ENCODE measurements at regions not wholly inside any gene's neighbourhood (a gene's known extent, or its start where the extent isn't known, plus 50 kb on each side); places are given as distances from the start of the nearest gene placed in this dataset.

GRCh38 chr10:107826171-107826570 lies 661.7 kb upstream of the SORCS1 start:
- Histone ChIP-seq H3K27me3 (ENCODE audit: control insufficient read depth, insufficient read depth, low read length) (no peaks in the 10 kb centered on the region), H3K4me3 (ENCODE audit: low read depth, low read length) (no peak overlapping the region), H3K9ac (ENCODE audit: low read depth, low read length) (no peak overlapping the region), H3K9me3 (ENCODE audit: control insufficient read depth, insufficient read depth, low read length) (no peaks in the 10 kb centered on the region), H3K4me1 (ENCODE audit: control insufficient read depth, insufficient read depth, low read length) (no peaks in the 10 kb centered on the region), H3K36me3 (ENCODE audit: control insufficient read depth, insufficient read depth, low read length) (no peaks in the 10 kb centered on the region)

- Histone ChIP-seq H3K9ac (ENCODE audit: low read depth, low read length) (no peak overlapping the region), H3K4me3 (ENCODE audit: low read depth, low read length) (no peak overlapping the region)
Observed at GRCh38 chr10:107814865-107815487, 650.5 kb upstream of the SORCS1 start.

DNA sequence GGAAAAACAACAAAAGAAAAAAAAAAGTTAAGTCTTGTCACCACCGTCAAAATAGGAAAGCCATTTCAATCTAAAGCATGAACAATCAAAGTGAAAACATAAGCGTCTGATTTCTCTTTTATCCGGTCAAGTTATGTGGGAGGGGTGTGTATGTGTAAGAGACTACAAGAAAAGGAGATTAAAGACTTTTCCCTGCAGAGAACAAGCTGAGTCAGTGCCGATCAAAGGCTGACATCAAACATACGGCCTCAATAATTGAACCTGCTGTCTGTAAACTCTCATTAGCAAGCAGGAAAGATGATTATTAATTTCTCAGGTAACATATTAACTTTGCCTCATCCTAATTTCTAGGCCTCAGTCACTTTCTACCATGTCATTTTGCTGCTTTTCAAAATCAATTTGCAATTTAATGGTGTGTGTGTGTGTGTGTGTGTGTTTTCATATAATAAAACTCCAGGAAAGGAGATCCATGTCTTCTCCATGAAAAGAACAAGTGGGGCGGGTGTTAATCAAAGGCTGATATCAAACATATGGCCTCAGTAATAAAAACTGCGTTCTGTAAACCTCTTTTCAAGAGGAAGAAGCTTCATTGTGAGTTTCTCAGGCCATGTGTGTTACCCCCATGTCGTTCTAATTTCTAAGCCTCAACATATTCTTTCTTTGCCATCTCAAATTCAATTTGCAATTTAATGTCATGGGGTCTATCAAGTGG lies 649.1 kb upstream of the SORCS1 start:
- Histone ChIP-seq H3K36me3 (ENCODE audit: control insufficient read depth, insufficient read depth, low read length) (no peaks in the 10 kb centered on the region), H3K27me3 (ENCODE audit: control insufficient read depth, insufficient read depth, low read length) (no peaks in the 10 kb centered on the region), H3K4me3 (ENCODE audit: low read depth, low read length) (no peak overlapping the region), H3K4me1 (ENCODE audit: control insufficient read depth, insufficient read depth, low read length) (no peaks in the 10 kb centered on the region), H3K9ac (ENCODE audit: low read depth, low read length) (no peak overlapping the region), H3K9me3 (ENCODE audit: control insufficient read depth, insufficient read depth, low read length) (no peaks in the 10 kb centered on the region)

More at GRCh38 chr10:107814865-107815487, 650.5 kb upstream of the SORCS1 start:
- H3K9me3 ChIP-seq (ENCODE audit: control insufficient read depth, insufficient read depth, low read length) = no peaks in the 10 kb centered on the region
- no peaks in the 10 kb centered on the region for H3K36me3 ChIP-seq (ENCODE audit: control insufficient read depth, insufficient read depth, low read length)
- no peaks in the 10 kb centered on the region for H3K4me1 ChIP-seq (ENCODE audit: control insufficient read depth, insufficient read depth, low read length)
- no peaks in the 10 kb centered on the region for H3K27me3 ChIP-seq (ENCODE audit: control insufficient read depth, insufficient read depth, low read length)

DNA sequence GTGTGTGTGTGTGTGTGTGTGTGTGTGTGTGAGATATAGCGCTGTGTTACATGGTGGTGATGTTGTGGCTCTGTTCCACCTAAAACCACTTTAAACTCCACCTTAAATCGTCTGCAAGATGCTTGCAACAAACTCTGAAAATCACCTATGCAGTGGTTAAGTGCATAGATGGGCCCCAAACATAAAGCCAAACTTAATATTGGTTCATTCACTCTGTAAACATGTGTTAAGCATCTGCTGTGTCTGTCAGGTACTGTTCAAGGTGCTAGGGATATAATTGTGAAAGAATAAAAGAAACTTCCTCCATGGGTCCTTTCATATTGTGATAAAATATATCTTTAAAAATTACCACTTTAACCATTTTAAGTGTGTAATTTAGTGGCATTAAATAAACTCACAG lies 645.4 kb upstream of the SORCS1 start:
- Histone ChIP-seq H3K4me1 (ENCODE audit: control insufficient read depth, insufficient read depth, low read length) (no peaks in the 10 kb centered on the region), H3K9ac (ENCODE audit: low read depth, low read length) (no peak overlapping the region), H3K9me3 (ENCODE audit: control insufficient read depth, insufficient read depth, low read length) (no peaks in the 10 kb centered on the region), H3K4me3 (ENCODE audit: low read depth, low read length) (no peak overlapping the region), H3K36me3 (ENCODE audit: control insufficient read depth, insufficient read depth, low read length) (no peaks in the 10 kb centered on the region), H3K27me3 (ENCODE audit: control insufficient read depth, insufficient read depth, low read length) (no peaks in the 10 kb centered on the region)

GRCh38 chr10:107807836-107808235 lies 643.3 kb upstream of the SORCS1 start:
- H3K9me3 ChIP-seq (ENCODE audit: control insufficient read depth, insufficient read depth, low read length) = no peaks in the 10 kb centered on the region
- no peaks in the 10 kb centered on the region for H3K27me3 ChIP-seq (ENCODE audit: control insufficient read depth, insufficient read depth, low read length)
- H3K4me3 ChIP-seq (ENCODE audit: low read depth, low read length) = no peak overlapping the region
- H3K9ac ChIP-seq (ENCODE audit: low read depth, low read length) = no peak overlapping the region
- no peaks in the 10 kb centered on the region for H3K36me3 ChIP-seq (ENCODE audit: control insufficient read depth, insufficient read depth, low read length)
- H3K4me1 ChIP-seq (ENCODE audit: control insufficient read depth, insufficient read depth, low read length) = no peaks in the 10 kb centered on the region

GRCh38 chr10:107806026-107806425 lies 641.5 kb upstream of the SORCS1 start:
- Histone ChIP-seq H3K9ac (ENCODE audit: low read depth, low read length) (no peak overlapping the region), H3K9me3 (ENCODE audit: control insufficient read depth, insufficient read depth, low read length) (no peaks in the 10 kb centered on the region), H3K4me3 (ENCODE audit: low read depth, low read length) (no peak overlapping the region), H3K27me3 (ENCODE audit: control insufficient read depth, insufficient read depth, low read length) (no peaks in the 10 kb centered on the region), H3K4me1 (ENCODE audit: control insufficient read depth, insufficient read depth, low read length) (no peaks in the 10 kb centered on the region), H3K36me3 (ENCODE audit: control insufficient read depth, insufficient read depth, low read length) (no peaks in the 10 kb centered on the region)

DNA sequence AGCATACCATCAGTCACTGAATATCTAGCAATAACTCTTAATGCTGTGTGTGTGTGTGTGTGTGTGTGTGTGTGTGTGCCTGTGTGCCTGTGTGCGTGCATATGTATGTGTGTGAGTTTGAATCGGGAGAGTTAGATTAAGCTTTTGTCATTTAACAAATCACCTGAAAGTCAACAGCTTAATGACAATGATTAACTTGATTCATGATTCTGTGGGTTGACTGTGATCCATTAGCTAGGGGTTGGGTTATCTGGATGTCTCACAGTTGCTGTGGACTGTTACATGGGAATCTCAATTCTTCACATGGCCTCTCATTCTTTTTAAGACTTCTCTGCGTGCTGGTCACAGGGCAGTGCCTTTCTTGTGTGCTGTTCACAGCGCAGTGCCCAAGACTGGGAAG lies 639.0 kb upstream of the SORCS1 start:
- no peaks in the 10 kb centered on the region for H3K9me3 ChIP-seq (ENCODE audit: control insufficient read depth, insufficient read depth, low read length)

GRCh38 chr10:107800061-107800460 lies 635.6 kb upstream of the SORCS1 start:
- Histone ChIP-seq H3K27me3 (ENCODE audit: control insufficient read depth, insufficient read depth, low read length) (no peaks in the 10 kb centered on the region), H3K4me3 (ENCODE audit: low read depth, low read length) (no peak overlapping the region), H3K36me3 (ENCODE audit: control insufficient read depth, insufficient read depth, low read length) (no peaks in the 10 kb centered on the region), H3K9me3 (ENCODE audit: control insufficient read depth, insufficient read depth, low read length) (no peaks in the 10 kb centered on the region), H3K4me1 (ENCODE audit: control insufficient read depth, insufficient read depth, low read length) (no peaks in the 10 kb centered on the region), H3K9ac (ENCODE audit: low read depth, low read length) (no peak overlapping the region)

More for the DNA sequence above, 639.0 kb upstream of the SORCS1 start:
- no peaks in the 10 kb centered on the region for H3K36me3 ChIP-seq (ENCODE audit: control insufficient read depth, insufficient read depth, low read length)
- no peak overlapping the region for H3K4me3 ChIP-seq (ENCODE audit: low read depth, low read length)
- no peaks in the 10 kb centered on the region for H3K27me3 ChIP-seq (ENCODE audit: control insufficient read depth, insufficient read depth, low read length)
- H3K4me1 ChIP-seq (ENCODE audit: control insufficient read depth, insufficient read depth, low read length) = no peaks in the 10 kb centered on the region
- no peak overlapping the region for H3K9ac ChIP-seq (ENCODE audit: low read depth, low read length)

DNA sequence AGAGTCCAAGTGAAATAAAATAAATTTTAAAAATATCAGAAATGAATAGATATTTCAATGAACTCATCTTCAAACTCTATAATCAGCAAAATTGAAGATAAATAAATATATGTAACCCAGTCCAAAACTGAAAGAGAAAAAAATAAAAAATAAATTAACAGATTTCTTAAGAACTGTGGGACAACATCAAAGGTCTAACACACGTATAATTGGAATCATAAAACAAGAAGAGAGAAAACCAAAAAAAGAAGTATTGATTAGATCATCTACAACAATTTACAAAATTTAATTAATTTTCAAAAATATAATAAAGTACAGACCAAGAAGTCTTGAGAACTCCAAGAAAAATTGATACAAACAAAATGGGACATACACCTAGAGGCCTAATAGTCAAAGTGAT lies 625.8 kb upstream of the SORCS1 start:
- Histone ChIP-seq H3K4me3 (ENCODE audit: low read depth, low read length) (no peak overlapping the region), H3K9me3 (ENCODE audit: control insufficient read depth, insufficient read depth, low read length) (no peaks in the 10 kb centered on the region), H3K36me3 (ENCODE audit: control insufficient read depth, insufficient read depth, low read length) (no peaks in the 10 kb centered on the region), H3K27me3 (ENCODE audit: control insufficient read depth, insufficient read depth, low read length) (no peaks in the 10 kb centered on the region), H3K9ac (ENCODE audit: low read depth, low read length) (no peak overlapping the region), H3K4me1 (ENCODE audit: control insufficient read depth, insufficient read depth, low read length) (no peaks in the 10 kb centered on the region)

- Histone ChIP-seq H3K27me3 (ENCODE audit: control insufficient read depth, insufficient read depth, low read length) (no peaks in the 10 kb centered on the region), H3K9me3 (ENCODE audit: control insufficient read depth, insufficient read depth, low read length) (no peaks in the 10 kb centered on the region), H3K4me3 (ENCODE audit: low read depth, low read length) (no peak overlapping the region), H3K4me1 (ENCODE audit: control insufficient read depth, insufficient read depth, low read length) (no peaks in the 10 kb centered on the region), H3K9ac (ENCODE audit: low read depth, low read length) (no peak overlapping the region), H3K36me3 (ENCODE audit: control insufficient read depth, insufficient read depth, low read length) (no peaks in the 10 kb centered on the region)
Observed at GRCh38 chr10:107771066-107771465, 606.6 kb upstream of the SORCS1 start.

- H3K9ac ChIP-seq (ENCODE audit: low read depth, low read length) = no peak overlapping the region
- no peaks in the 10 kb centered on the region for H3K9me3 ChIP-seq (ENCODE audit: control insufficient read depth, insufficient read depth, low read length)
- no peaks in the 10 kb centered on the region for H3K4me1 ChIP-seq (ENCODE audit: control insufficient read depth, insufficient read depth, low read length)
- H3K4me3 ChIP-seq (ENCODE audit: low read depth, low read length) = no peak overlapping the region
- H3K36me3 ChIP-seq (ENCODE audit: control insufficient read depth, insufficient read depth, low read length) = no peaks in the 10 kb centered on the region
- no peaks in the 10 kb centered on the region for H3K27me3 ChIP-seq (ENCODE audit: control insufficient read depth, insufficient read depth, low read length)
Observed at GRCh38 chr10:107767185-107767584, 602.7 kb upstream of the SORCS1 start.

DNA sequence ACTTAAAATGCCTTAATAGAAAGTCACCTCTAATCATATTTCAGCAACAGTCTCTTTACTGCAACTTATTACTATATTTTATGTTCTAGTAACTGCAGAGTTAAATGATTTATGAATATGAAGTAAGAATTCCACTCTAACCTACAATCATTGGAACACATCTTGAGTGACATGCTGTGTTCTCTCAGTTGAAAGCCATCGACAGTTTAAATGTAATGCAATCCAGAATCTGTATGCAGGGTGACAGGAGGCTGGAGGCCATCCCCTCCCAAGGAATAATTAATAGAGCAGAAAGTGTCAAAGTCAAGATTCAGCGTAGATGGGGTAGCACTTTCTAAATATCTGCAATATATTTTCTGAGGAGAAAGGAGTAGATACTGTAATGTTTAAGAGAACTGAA lies 590.3 kb upstream of the SORCS1 start:
- Histone ChIP-seq H3K9me3 (ENCODE audit: control insufficient read depth, insufficient read depth, low read length) (no peaks in the 10 kb centered on the region), H3K36me3 (ENCODE audit: control insufficient read depth, insufficient read depth, low read length) (no peaks in the 10 kb centered on the region), H3K4me3 (ENCODE audit: low read depth, low read length) (no peak overlapping the region), H3K9ac (ENCODE audit: low read depth, low read length) (no peak overlapping the region), H3K27me3 (ENCODE audit: control insufficient read depth, insufficient read depth, low read length) (no peaks in the 10 kb centered on the region), H3K4me1 (ENCODE audit: control insufficient read depth, insufficient read depth, low read length) (no peaks in the 10 kb centered on the region)

All from iPS-15b (cell line).